GM06990 (cell line): ENCODE measurements at regions not wholly inside any gene's neighbourhood (a gene's known extent, or its start where the extent isn't known, plus 50 kb on each side); places are given as distances from the start of the nearest gene placed in this dataset.

ENCODE experiments used
- DNase-seq: peaks from one replicate; pipeline ENCODE4 v3.0.0-alpha.2; 2011; ENCODE audit not compliant: insufficient read length; ENCODE audit errors: extremely low read depth
- H3K27me3 ChIP-seq: replicated peaks from 2 replicates; pipeline ENCODE4 v1.6.0; 2011; ENCODE audit warnings: low read length; ENCODE audit not compliant: control insufficient read depth, insufficient read depth
- H3K36me3 ChIP-seq: 2 replicates; pipeline ENCODE4 v1.5.1; 2011; ENCODE audit warnings: low read length; ENCODE audit not compliant: control insufficient read depth, insufficient read depth
- H3K4me3 ChIP-seq: replicated peaks from 2 replicates; pipeline ENCODE4 v1.5.1; 2011; ENCODE audit warnings: low read depth, mild to moderate bottlenecking, control low read depth, low read length
- TF ChIP-seq, protein P1 (sequence below): IDR thresholded peaks from 2 replicates; pipeline ENCODE4 v1.5.1; 2011; ENCODE audit warnings: low read length, control low read depth, mild to moderate bottlenecking, inconsistent platforms; ENCODE audit not compliant: insufficient read depth, poor library complexity, severe bottlenecking

DNA sequence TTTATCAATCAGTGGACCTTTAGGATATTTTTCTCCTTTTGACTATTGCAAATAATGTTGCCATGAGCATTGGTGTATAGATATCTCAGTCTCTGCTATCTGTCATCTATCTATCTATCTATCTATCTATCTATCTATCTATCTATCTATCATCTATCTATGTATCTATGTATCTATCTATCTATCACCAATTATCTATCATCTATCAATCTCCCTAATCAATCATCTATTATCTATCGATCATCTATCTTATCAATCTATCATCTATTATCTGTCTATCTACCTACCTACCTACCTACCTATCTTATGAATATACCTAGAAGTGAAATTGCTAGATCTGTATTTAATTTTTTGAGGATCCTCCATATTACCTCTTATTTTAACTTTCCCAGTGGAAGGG lies 69.6 kb downstream of the EMX2 start:
- DNase-seq, result no peak
- H3K36me3 ChIP-seq, result no peaks in the 10 kb centered on the region
- H3K27me3 ChIP-seq, result no peaks in the 10 kb centered on the region
- H3K4me3 ChIP-seq, result no peak overlapping the region
- TF ChIP-seq, protein P1, sequence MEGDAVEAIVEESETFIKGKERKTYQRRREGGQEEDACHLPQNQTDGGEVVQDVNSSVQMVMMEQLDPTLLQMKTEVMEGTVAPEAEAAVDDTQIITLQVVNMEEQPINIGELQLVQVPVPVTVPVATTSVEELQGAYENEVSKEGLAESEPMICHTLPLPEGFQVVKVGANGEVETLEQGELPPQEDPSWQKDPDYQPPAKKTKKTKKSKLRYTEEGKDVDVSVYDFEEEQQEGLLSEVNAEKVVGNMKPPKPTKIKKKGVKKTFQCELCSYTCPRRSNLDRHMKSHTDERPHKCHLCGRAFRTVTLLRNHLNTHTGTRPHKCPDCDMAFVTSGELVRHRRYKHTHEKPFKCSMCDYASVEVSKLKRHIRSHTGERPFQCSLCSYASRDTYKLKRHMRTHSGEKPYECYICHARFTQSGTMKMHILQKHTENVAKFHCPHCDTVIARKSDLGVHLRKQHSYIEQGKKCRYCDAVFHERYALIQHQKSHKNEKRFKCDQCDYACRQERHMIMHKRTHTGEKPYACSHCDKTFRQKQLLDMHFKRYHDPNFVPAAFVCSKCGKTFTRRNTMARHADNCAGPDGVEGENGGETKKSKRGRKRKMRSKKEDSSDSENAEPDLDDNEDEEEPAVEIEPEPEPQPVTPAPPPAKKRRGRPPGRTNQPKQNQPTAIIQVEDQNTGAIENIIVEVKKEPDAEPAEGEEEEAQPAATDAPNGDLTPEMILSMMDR, result no peak

GRCh38 chr10:117615649-117616048 lies 73.1 kb downstream of the EMX2 start:
- no peaks in the 10 kb centered on the region for H3K27me3 ChIP-seq

GRCh38 chr10:117616179-117616578 lies 73.6 kb downstream of the EMX2 start:
- TF ChIP-seq, protein P1, result no peak
- no peak for DNase-seq
- no peak overlapping the region for H3K4me3 ChIP-seq
- H3K27me3 ChIP-seq, result no peaks in the 10 kb centered on the region
- no peaks in the 10 kb centered on the region for H3K36me3 ChIP-seq

More at GRCh38 chr10:117615649-117616048, 73.1 kb downstream of the EMX2 start:
- TF ChIP-seq, protein P1, result no peak
- Histone ChIP-seq H3K4me3 (no peak overlapping the region), H3K36me3 (no peaks in the 10 kb centered on the region)
- no peak for DNase-seq

- DNase-seq, result no peak
- TF ChIP-seq, protein P1, result no peak
- no peak overlapping the region for H3K4me3 ChIP-seq
- H3K36me3 ChIP-seq, result no peaks in the 10 kb centered on the region
- no peaks in the 10 kb centered on the region for H3K27me3 ChIP-seq
Observed at GRCh38 chr10:117617086-117617485, 74.5 kb downstream of the EMX2 start.

DNA sequence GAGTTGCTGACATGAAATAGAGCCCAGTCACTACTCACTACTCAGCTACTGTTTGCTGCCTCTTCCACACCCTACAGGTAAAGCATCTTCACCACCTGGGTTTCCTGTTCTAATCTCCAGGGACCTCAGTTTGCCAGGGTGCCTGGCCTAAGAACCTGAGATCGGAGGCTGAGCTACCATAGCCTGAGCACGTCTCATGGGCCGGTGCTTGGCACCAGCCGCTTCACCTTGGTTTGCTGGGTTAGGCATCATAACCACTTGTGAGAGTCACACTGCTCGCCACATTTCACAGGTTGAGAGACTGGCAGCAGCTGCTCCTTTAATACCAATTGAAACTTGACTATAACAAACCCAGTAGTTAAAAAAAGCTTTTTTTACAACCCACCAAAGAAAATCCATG lies 75.1 kb downstream of the EMX2 start:
- DNase-seq, result no peak
- H3K27me3 ChIP-seq, result no peaks in the 10 kb centered on the region

DNA sequence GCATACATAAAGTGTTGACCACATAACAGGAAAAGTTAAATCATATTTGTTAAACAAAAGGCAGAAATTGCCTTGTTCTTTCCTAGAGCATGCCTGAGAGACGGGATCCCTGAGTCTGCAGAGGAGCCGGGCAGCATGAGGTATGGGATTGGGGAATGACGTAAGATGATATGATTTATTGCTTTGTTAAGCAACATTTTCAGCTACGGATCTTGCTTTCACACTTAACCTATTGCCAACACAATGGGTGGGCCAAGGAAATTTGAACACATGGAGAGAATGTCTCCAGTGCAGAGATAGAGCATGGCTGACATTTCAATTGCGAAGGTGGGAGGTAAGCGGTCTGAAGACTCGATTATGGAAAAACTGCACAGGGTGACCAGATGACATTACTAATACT lies 76.7 kb downstream of the EMX2 start:
- Histone ChIP-seq H3K27me3 (no peaks in the 10 kb centered on the region), H3K36me3 (no peaks in the 10 kb centered on the region), H3K4me3 (no peak overlapping the region)
- TF ChIP-seq, protein P1, result no peak
- DNase-seq, result no peak

More for the DNA sequence above, 75.1 kb downstream of the EMX2 start:
- TF ChIP-seq, protein P1, result no peak
- H3K4me3 ChIP-seq, result no peak overlapping the region
- H3K36me3 ChIP-seq, result no peaks in the 10 kb centered on the region
